ENCODE measurements at regions not wholly inside any gene's neighbourhood (a gene's known extent, or its start where the extent isn't known, plus 50 kb on each side); places are given as distances from the start of the nearest gene placed in this dataset.

GRCh38 chr6:120164531-120164930 is 815.0 kb upstream of the MAN1A1 start:
- H3K4me3 ChIP-seq (ENCODE audit: control insufficient read depth, low read depth, low read length) = no peak overlapping the region
- TF ChIP-seq, protein P1, sequence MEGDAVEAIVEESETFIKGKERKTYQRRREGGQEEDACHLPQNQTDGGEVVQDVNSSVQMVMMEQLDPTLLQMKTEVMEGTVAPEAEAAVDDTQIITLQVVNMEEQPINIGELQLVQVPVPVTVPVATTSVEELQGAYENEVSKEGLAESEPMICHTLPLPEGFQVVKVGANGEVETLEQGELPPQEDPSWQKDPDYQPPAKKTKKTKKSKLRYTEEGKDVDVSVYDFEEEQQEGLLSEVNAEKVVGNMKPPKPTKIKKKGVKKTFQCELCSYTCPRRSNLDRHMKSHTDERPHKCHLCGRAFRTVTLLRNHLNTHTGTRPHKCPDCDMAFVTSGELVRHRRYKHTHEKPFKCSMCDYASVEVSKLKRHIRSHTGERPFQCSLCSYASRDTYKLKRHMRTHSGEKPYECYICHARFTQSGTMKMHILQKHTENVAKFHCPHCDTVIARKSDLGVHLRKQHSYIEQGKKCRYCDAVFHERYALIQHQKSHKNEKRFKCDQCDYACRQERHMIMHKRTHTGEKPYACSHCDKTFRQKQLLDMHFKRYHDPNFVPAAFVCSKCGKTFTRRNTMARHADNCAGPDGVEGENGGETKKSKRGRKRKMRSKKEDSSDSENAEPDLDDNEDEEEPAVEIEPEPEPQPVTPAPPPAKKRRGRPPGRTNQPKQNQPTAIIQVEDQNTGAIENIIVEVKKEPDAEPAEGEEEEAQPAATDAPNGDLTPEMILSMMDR (IDR thresholded peaks at IDR 0.05; ENCODE audit: control insufficient read depth, insufficient read depth, low read depth, low read length, missing control alignments) = no peak
- DNase-seq (ENCODE audit: low read depth) = no peak

DNA sequence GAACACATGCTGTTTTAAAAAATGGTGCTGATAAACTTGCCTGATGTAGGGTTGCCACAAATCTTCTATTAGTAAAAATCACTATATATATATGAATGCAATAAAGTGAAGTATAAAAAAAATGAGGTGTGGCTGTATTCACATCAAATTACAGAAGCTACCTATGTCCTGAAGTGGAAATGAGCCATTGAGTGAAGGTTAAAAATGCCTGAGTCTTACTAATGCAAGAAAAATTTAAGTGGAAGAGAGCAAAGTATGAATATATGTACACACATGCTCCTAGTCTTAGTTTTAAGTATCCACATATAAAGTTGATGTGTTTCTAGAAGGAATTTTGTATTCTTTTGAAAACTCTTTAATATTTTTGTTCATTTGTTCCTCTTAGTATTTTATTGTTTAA is 808.3 kb upstream of the MAN1A1 start:
- TF ChIP-seq, protein P1 (IDR thresholded peaks at IDR 0.05; ENCODE audit: control insufficient read depth, insufficient read depth, low read depth, low read length, missing control alignments) = no peak
- DNase-seq (ENCODE audit: low read depth) = no peak
- no peak overlapping the region for H3K4me3 ChIP-seq (ENCODE audit: control insufficient read depth, low read depth, low read length)

GRCh38 chr6:120147071-120147871 is 797.7 kb upstream of the MAN1A1 start:
- TF ChIP-seq, protein P1 (IDR thresholded peaks at IDR 0.05; ENCODE audit: control insufficient read depth, insufficient read depth, low read depth, low read length, missing control alignments) = no peak
- H3K4me3 ChIP-seq (ENCODE audit: control insufficient read depth, low read depth, low read length) = no peak overlapping the region
- no peak for DNase-seq (ENCODE audit: low read depth)

- no peak for DNase-seq (ENCODE audit: low read depth)
- H3K4me3 ChIP-seq (ENCODE audit: control insufficient read depth, low read depth, low read length) = no peak overlapping the region
- TF ChIP-seq, protein P1 (IDR thresholded peaks at IDR 0.05; ENCODE audit: control insufficient read depth, insufficient read depth, low read depth, low read length, missing control alignments) = no peak
Measured at GRCh38 chr6:120141601-120142000, 792.0 kb upstream of the MAN1A1 start.

- TF ChIP-seq, protein P1 (IDR thresholded peaks at IDR 0.05; ENCODE audit: control insufficient read depth, insufficient read depth, low read depth, low read length, missing control alignments) = no peak
- no peak overlapping the region for H3K4me3 ChIP-seq (ENCODE audit: control insufficient read depth, low read depth, low read length)
- no peak for DNase-seq (ENCODE audit: low read depth)
Measured at GRCh38 chr6:120137492-120137891, 787.9 kb upstream of the MAN1A1 start.

DNA sequence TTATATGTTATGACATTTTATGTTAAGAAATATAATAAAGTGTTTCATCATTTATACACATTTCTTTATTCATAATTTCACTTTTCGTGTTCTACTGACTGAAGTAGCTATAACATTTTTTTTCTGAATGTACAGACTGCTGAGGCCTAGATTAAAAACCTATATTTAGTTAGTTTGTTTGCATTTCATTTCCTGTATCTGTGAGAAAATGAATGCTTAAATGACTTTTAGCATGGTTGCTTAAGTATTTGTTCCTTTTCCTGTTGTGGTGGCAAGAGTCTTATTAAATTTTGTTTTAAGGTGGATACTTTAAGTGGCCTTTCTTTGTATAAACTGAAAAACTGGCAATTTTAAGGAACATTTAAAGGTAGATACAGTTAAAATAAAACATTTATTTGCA is 779.7 kb upstream of the MAN1A1 start:
- no peak for DNase-seq (ENCODE audit: low read depth)
- H3K4me3 ChIP-seq (ENCODE audit: control insufficient read depth, low read depth, low read length) = no peak overlapping the region
- TF ChIP-seq, protein P1 (IDR thresholded peaks at IDR 0.05; ENCODE audit: control insufficient read depth, insufficient read depth, low read depth, low read length, missing control alignments) = no peak
